Progenitor cell of endocrine pancreas (in vitro differentiated cells): ENCODE measurements at regions not wholly inside any gene's neighbourhood (a gene's known extent, or its start where the extent isn't known, plus 50 kb on each side); places are given as distances from the start of the nearest gene placed in this dataset.

ENCODE experiments used
- DNase-seq: peaks from one replicate; pipeline ENCODE4 v3.0.0; 2021; ENCODE audit warnings: low spot score; ENCODE audit not compliant: unreplicated experiment
- H3K27ac Mint-ChIP-seq: 2 replicates; pipeline ENCODE4 v1.8.0; 2021; ENCODE audit warnings: mild to moderate bottlenecking, moderate library complexity, mixed read lengths
- H3K27me3 Mint-ChIP-seq: 2 replicates; pipeline ENCODE4 v1.8.0; 2021; ENCODE audit warnings: mixed read lengths
- H3K36me3 Mint-ChIP-seq: 2 replicates; pipeline ENCODE4 v1.8.0; 2022; ENCODE audit warnings: mixed read lengths; ENCODE audit not compliant: insufficient read depth
- H3K4me1 Mint-ChIP-seq: 2 replicates; pipeline ENCODE4 v1.8.0; 2021; ENCODE audit warnings: low read depth, mixed read lengths
- H3K4me3 Mint-ChIP-seq: 2 replicates; pipeline ENCODE4 v1.8.0; 2021; ENCODE audit warnings: low read depth, mild to moderate bottlenecking, moderate library complexity, mixed read lengths
- H3K9me3 Mint-ChIP-seq: 2 replicates; pipeline ENCODE4 v1.8.0; 2021; ENCODE audit warnings: low read depth, mixed read lengths
- CTCF ChIP-seq: fragments of 200-600 bp; sonication (generic); IDR thresholded peaks from one replicate; pipeline ENCODE4 v1.5.0; 2021; ENCODE audit warnings: antibody characterized with exemption, mild to moderate bottlenecking; ENCODE audit not compliant: unreplicated experiment

DNA sequence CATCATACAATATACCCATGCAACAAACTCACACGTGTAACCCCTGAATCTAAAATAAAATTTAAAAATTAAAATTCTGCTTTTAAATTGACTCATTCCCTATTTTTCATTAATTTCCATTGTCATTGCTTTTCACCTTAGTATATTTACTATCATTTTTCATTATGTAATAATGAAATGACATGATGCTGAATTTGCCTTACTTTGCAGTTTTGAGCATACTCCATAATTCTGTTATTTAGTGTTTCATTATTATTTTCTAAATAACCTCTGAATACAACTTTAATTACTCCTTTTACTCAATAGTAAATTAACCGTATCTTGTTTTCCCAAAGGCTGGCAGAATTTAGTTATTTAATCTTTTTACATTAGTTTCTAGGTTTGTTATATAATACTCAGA lies 719.6 kb downstream of the DOK5 start:
- H3K9me3 Mint-ChIP-seq = no peaks in the 10 kb centered on the region
- H3K4me3 Mint-ChIP-seq = no peak overlapping the region
- peaks cover 14% of the 10 kb centered on the region for H3K27me3 Mint-ChIP-seq
- H3K36me3 Mint-ChIP-seq = no peaks in the 10 kb centered on the region
- no peak for DNase-seq
- no peaks in the 10 kb centered on the region for H3K4me1 Mint-ChIP-seq
- TF ChIP-seq CTCF = no peak
- H3K27ac Mint-ChIP-seq = no peak overlapping the region

GRCh38 chr20:55186228-55186627 lies 710.8 kb downstream of the DOK5 start:
- no peak for DNase-seq
- Mint-ChIP-seq H3K4me1 (peaks cover 3% of the 10 kb centered on the region), H3K36me3 (no peaks in the 10 kb centered on the region), H3K27me3 (peaks cover 41% of the 10 kb centered on the region), H3K4me3 (no peak overlapping the region), H3K9me3 (no peaks in the 10 kb centered on the region), H3K27ac (no peak overlapping the region)
- TF ChIP-seq CTCF = no peak

DNA sequence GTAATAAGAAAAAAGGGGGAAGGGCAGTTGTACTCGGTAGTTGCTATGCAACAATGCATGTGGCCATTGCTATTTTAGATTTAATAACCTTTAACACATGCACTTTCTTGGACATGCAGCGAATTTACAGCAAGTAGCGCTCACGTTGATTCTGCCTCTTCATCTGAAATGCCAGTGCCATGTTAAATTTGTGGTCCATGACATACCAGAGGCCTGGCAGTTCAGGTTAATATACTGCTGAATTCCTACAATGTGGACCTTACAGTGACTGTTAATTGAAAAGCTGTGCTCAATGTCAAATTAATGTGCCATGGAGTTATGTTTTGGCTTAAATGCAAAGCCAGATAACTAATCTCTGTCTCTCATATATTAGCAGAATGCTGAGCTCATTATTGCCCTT lies 699.7 kb downstream of the DOK5 start:
- Mint-ChIP-seq H3K27me3 (peaks cover 38% of the 10 kb centered on the region), H3K4me1 (peaks cover 5% of the 10 kb centered on the region), H3K9me3 (peaks cover 4% of the 10 kb centered on the region), H3K36me3 (no peaks in the 10 kb centered on the region), H3K4me3 (no peak overlapping the region), H3K27ac (no peak overlapping the region)
- TF ChIP-seq CTCF = no peak
- DNase-seq = no peak

GRCh38 chr20:55174635-55175034 lies 699.2 kb downstream of the DOK5 start:
- no peak overlapping the region for H3K27ac Mint-ChIP-seq
- DNase-seq = no peak
- H3K9me3 Mint-ChIP-seq = no peaks in the 10 kb centered on the region
- peaks cover 34% of the 10 kb centered on the region for H3K27me3 Mint-ChIP-seq
- no peak for TF ChIP-seq CTCF
- no peak overlapping the region for H3K4me3 Mint-ChIP-seq
- H3K4me1 Mint-ChIP-seq = peaks cover 5% of the 10 kb centered on the region
- H3K36me3 Mint-ChIP-seq = no peaks in the 10 kb centered on the region

- no peak for TF ChIP-seq CTCF
- no peak for DNase-seq
- no peaks in the 10 kb centered on the region for H3K9me3 Mint-ChIP-seq
- H3K27me3 Mint-ChIP-seq = peaks cover 34% of the 10 kb centered on the region
- H3K27ac Mint-ChIP-seq = no peak overlapping the region
- no peaks in the 10 kb centered on the region for H3K36me3 Mint-ChIP-seq
- no peak overlapping the region for H3K4me3 Mint-ChIP-seq
- H3K4me1 Mint-ChIP-seq = peaks cover 5% of the 10 kb centered on the region
Observed at GRCh38 chr20:55174172-55174571, 698.8 kb downstream of the DOK5 start.

DNA sequence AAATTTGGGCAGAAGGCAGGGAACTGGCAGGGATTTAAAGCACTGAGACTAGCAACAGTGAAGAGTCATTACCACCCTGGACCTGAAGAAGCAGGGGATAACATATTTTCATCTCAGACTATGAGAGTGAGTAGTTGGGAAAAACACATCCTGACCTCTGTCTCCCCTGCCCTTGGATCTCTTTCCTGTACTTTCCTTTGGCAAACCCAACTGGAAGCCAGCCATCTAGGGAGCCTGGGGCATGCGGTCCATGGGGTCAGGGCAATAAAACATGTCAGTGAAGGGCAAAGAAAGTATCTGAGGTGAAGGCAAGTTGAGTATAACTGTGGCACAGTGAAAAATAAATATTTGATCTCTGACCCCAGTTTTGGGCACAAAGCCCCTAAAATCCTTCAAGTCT lies 698.2 kb downstream of the DOK5 start:
- Mint-ChIP-seq H3K36me3 (no peaks in the 10 kb centered on the region), H3K9me3 (no peaks in the 10 kb centered on the region), H3K4me3 (no peak overlapping the region), H3K4me1 (peaks cover 5% of the 10 kb centered on the region), H3K27me3 (peaks cover 34% of the 10 kb centered on the region), H3K27ac (no peak overlapping the region)
- no peak for DNase-seq
- no peak for TF ChIP-seq CTCF
